NCI-H2171 treated with DMSO at 0.1 percent for 48 hours (cell line): ENCODE measurements at regions not wholly inside any gene's neighbourhood (a gene's known extent, or its start where the extent isn't known, plus 50 kb on each side); places are given as distances from the start of the nearest gene placed in this dataset.

ENCODE experiments used
- DNase-seq: peaks from one replicate; lab custom pipeline; 2025; lab: John Stamatoyannopoulos, UW

- DNase-seq, result no peak
Observed at GRCh38 chr6:25038300-25038699, 102.5 kb upstream of the RIPOR2 start.

GRCh38 chr6:25038999-25039398 is 103.2 kb upstream of the RIPOR2 start:
- DNase-seq, result no peak

GRCh38 chr6:25041485-25042035 is 105.8 kb upstream of the RIPOR2 start:
- DNase-seq, result no peak

GRCh38 chr6:25042036-25042521 is 106.3 kb upstream of the RIPOR2 start:
- DNase-seq, result no peak

- no peak for DNase-seq
Observed at GRCh38 chr6:25042536-25042935, 106.8 kb upstream of the RIPOR2 start.

- DNase-seq, result no peak
Observed at GRCh38 chr6:25042984-25043725, 107.4 kb upstream of the RIPOR2 start.

- no peak for DNase-seq
Observed at GRCh38 chr6:25043892-25044291, 108.1 kb upstream of the RIPOR2 start.

GRCh38 chr6:25046942-25047341 is 111.2 kb upstream of the RIPOR2 start:
- DNase-seq, result no peak

- DNase-seq, result peak; percentile 39
Observed at GRCh38 chr6:25050356-25050755, 114.6 kb upstream of the RIPOR2 start.

- no peak for DNase-seq
Observed at GRCh38 chr6:25051083-25051482, 115.3 kb upstream of the RIPOR2 start.

GRCh38 chr6:25052181-25052580 is 116.4 kb upstream of the RIPOR2 start:
- DNase-seq, result no peak

- no peak for DNase-seq
Observed at GRCh38 chr6:25053875-25054371, 118.2 kb upstream of the RIPOR2 start.

GRCh38 chr6:25054469-25054868 is 118.7 kb upstream of the RIPOR2 start:
- no peak for DNase-seq

GRCh38 chr6:25056130-25056529 is 120.4 kb upstream of the RIPOR2 start:
- no peak for DNase-seq

GRCh38 chr6:25057111-25057905 is 121.5 kb upstream of the RIPOR2 start:
- DNase-seq, result no peak

- no peak for DNase-seq
Observed at GRCh38 chr6:25058441-25058840, 122.7 kb upstream of the RIPOR2 start.

- no peak for DNase-seq
Observed at GRCh38 chr6:25058941-25059340, 123.2 kb upstream of the RIPOR2 start.

- DNase-seq, result no peak
Observed at GRCh38 chr6:25060522-25060921, 124.8 kb upstream of the RIPOR2 start.

GRCh38 chr6:25061289-25061936 is 125.7 kb upstream of the RIPOR2 start:
- no peak for DNase-seq

GRCh38 chr6:25062070-25062811 is 126.5 kb upstream of the RIPOR2 start:
- DNase-seq, result peak; percentile 16

- no peak for DNase-seq
Observed at GRCh38 chr6:25064006-25064405, 128.2 kb upstream of the RIPOR2 start.

- no peak for DNase-seq
Observed at GRCh38 chr6:25065666-25066065, 129.9 kb upstream of the RIPOR2 start.
